ENCODE measurements at regions not wholly inside any gene's neighbourhood (a gene's known extent, or its start where the extent isn't known, plus 50 kb on each side); places are given as distances from the start of the nearest gene placed in this dataset.
A peak's percentile ranks its signal among the peaks of the same experiment; 100 is the strongest.
"Not testable (repeated sequence)": the region's sequence is repeated elsewhere in the genome, so short reads cannot be mapped to it uniquely, and the experiment has no call there.

DNA sequence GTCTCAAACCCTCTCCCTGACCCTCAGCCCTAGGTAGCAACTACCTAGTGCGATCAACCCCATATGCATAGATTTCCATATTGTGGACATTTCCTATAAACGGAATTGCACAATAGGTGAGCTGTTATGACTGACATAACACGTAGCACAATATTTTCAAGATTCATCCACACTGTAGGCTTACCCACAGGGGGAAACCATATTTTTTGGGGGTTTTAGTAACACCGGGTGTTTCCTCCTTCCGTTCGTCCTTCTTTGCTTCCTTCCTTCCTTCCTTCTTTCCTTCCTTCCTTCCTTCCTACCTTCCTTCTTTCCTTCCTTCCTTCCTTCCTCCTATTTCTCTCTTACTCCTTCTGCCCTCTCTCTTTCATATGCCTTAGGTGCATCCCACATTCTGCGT lies 524.2 kb downstream of the CWH43 start:
- DNase-seq (ENCODE audit: low read depth in 1 of 2, low spot score in 1 of 2), result not testable (repeated sequence)

DNA sequence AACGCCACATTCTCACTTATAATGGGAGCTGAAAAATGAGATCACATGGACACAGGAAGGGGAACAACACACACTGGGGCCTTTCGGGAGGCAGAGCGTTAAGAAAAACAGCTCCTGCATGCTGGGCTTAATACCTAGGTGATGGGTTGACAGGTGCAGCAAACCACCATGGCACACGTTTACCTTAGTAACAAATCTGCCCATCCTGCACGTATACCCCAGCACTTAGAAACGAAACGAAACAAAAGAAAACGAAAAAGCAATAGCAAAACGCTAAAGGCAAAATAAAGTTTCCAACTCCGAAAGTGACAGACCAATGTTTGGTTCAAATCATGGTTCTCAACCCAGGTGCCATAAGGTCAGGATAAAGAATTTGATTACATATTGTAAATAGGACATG lies 525.3 kb downstream of the CWH43 start:
- DNase-seq (ENCODE audit: low read depth in 1 of 2, low spot score in 1 of 2), result not testable (repeated sequence)

DNA sequence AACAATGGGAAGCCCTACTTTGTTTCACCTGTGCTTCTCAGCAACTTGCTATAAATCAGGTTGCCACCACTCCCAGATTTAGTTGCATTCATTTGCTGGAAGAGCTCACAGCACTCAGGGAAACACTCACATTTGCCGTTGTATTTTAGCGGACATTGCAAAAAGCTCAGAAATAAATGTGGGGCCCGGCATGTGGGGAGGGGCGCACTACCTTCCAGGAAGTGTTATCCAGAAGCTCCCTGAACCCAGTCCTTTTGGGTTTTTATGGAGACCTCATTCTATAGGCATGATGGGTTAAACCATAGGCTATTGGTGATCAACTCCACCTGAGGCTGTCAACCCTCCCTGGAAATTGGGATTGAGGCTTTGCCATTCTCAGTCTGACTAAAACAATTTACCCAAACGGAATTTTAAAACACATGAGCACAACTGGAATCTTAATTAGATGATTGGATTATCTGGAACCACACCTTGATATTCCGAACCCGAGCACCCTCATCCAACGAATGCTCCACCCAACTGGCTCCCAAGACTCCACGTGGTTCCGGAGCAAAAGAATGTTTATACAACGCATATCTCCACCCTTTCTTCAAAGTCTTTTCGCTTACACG lies 525.9 kb downstream of the CWH43 start:
- DNase-seq (ENCODE audit: low read depth in 1 of 2, low spot score in 1 of 2), result peak in 1 of 2 donors; percentile 13

DNA sequence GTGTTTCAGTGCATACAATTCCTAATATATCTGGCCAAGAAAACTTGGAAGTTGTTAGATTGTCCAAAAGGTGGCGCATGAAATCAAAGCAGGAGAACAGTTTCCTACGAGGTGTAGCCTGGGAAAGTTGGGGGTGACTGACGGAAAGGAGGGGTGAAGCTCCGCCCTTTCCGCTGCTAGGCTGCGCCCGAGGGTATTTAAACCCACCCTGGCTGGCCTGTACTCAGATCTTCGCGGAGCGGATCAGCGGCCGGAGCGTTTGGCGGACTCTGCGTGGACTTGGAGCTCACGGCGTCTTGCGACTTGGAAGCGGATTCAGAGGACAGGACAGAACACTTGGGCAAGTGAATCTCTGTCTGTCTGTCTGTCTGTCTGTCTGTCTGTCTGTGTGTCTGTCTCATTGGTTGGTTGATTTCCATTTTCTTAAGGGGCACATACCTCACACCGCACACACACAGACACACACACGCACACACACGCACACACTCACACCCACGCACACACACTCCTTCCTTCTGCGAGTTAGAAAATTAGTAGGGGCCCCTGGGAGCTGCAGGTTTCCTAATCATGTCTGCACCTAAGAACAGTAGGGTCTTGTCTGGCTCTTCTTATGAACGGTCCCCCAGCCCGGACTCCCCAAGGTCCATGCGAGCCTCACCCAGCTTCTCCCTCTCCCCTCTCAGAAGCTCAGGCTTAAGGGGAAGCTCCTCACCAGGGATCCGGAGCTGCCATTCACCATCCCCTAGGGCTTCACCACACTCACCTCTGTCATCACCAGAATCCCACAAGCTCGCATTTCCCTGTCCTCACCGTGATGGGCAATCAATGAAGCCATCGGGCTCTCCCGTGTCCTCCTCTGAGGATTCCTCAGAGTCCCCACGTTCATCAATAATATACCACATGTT lies 526.8 kb downstream of the CWH43 start:
- DNase-seq (ENCODE audit: low read depth in 1 of 2, low spot score in 1 of 2), result peak in 1 of 2 donors; percentile 27

DNA sequence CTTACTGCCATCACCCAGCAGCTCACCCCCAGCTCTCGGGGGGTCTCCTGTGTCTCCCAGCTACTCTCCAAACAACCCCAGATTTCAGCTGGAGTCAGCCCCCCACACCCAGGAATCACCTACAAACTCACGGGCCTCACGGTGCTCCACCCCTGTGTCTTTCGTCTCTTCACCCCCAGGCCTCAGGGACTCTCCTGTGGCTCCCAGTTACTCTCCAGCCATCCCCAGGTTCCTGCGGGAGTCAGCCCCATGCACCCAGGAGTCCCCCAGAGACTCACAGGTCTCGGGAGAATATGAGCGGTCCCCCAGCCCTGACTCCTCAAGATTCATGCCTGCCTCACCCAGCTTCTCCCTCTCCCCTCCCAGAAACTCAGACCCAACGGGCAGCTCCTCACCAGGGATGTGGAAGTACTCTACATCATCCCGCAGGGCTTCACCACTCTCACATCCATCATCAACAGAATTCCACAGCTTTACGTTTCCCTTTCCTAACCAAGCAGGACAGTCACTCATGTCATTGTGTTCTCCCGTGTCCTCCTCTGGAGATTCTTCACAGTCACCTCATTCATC lies 527.6 kb downstream of the CWH43 start:
- DNase-seq (ENCODE audit: low read depth in 1 of 2, low spot score in 1 of 2), result not testable (repeated sequence)

DNA sequence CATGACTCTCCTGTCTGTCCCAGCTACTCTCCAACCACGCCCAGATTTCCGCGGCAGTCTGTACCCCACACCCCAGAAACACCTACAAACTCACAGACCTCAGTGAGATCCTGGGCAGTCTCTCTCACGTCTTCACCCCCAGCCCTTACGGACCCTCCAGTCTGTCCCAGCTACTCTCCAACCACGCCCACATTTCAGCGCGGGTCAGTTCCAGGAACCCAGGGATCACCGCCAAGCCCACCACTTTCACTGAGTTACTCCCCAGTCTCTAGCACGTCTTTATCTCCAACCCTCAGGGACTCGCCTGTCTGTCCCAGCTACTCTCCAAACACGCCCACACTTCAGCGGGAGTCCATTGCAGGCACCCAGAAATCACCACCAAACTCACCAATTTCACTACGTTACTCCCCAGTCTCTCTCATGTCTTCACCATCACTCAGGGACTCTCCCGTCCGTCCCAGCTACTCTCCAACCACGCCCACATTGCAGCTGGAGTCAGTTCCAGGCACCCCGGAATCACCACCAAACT lies 528.2 kb downstream of the CWH43 start:
- peak in 1 of 2 donors; percentile 22 for DNase-seq (ENCODE audit: low read depth in 1 of 2, low spot score in 1 of 2)

DNA sequence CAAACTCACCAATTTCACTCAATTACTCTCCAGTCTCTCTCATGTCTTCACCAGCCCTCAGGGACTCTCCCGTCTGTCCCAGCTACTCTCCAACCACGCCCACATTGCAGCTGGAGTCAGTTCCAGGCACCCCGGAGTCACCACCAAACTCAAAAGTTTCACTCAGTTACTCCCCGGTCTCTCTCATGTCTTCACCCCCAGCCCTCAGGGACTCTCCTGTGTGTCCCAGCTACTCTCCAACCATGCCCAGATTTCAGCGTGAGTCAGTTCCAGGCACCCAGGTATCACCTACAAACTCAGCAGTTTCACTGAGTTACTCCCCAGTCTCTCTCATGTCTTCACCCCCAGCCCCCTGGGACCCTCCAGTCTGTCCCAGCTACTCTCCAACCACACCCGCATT lies 528.8 kb downstream of the CWH43 start:
- peak in 1 of 2 donors; percentile 4 for DNase-seq (ENCODE audit: low read depth in 1 of 2, low spot score in 1 of 2)

DNA sequence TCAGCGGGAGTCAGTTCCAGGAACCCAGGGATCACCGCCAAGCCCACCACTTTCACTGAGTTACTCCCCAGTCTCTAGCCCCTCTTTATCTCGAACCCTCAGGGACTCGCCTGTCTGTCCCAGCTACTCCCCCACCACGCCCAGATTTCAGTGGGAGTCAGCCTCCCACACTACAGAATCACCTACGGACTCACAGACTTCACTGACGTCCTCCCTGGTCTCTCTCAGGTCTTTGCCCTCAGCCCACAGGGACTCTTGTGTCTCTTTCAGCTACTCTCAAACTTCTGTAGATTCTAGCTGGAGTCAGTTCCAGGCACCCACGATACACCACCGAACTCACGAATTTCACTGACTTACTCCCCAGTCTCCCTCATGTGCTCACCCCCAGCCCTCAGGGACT lies 529.2 kb downstream of the CWH43 start:
- not testable (repeated sequence) for DNase-seq (ENCODE audit: low read depth in 1 of 2, low spot score in 1 of 2)

DNA sequence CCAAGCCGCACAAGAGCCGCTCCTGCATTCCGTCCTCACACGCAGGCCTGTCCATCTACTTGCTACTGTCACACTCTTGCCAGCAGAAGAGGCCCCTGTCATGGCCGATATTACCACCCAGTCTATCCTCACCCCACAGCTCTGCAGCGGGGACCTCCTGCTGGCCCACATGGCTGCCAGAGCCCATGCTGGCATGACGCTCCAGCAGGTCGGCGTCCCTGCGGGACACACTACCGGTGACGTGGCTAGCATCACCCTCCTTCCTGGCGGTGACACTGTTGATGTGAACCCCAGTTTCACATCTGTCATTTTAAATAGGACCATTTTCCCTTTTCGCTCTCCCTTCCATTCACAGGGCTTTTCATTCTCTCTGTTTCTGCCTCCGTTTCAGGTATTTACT lies 530.0 kb downstream of the CWH43 start:
- DNase-seq (ENCODE audit: low read depth in 1 of 2, low spot score in 1 of 2), result not testable (repeated sequence)

DNA sequence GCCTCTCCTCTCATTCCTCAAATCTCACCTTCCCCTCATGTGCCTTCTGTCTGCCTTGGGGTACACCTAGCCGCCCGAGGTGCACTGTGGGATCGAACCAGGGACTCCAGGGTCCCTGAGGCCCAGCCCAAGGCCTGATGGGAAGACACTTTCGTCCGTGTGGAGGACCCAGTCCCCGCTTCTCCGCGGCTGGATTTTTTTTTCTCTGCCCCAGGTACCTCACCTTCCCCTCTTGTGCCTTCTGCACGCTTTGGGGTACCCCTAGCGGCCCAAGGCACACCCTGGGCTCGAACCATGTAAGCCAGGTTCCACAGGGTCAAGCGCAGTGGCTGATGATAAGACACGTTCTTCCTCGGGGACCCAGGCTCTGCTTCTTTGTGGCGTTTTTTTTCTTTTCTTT lies 530.7 kb downstream of the CWH43 start:
- no peak for DNase-seq (ENCODE audit: low read depth in 1 of 2, low spot score in 1 of 2)

DNA sequence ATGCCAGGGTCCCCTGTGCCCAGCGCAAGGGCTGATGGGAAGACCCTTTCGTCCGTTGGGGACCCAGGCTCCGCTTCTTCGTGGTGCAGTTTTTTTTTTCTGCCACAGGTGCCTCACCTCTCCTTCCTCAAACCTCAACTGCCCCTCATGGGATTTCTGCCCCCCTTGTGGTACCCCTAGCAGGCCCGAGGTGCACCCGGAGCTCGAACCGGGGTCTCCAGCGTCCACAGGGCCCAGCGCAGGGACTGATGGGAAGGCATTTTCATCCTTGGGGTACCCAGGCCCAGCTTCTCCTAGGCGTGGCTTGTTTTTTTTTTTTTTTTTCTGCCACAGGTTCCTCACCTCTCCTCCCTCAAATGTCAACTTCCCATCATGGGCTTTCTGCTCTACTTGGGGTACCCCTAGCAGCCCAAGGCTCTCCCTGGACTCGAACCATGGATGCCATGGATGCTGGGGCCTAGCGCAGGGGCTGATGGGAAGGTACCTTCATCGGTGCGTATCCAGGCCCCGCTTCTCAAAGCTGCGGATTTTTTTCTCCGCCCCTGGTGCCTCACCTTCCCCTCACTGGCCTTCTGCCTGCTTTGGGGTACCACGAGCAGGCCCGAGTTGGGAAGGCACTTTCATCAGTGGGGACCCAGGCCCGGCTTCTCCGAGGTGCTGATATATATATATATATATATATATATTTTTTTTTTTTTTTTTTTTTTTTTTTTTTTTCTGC lies 531.6 kb downstream of the CWH43 start:
- not testable (repeated sequence) for DNase-seq (ENCODE audit: low read depth in 1 of 2, low spot score in 1 of 2)

DNA sequence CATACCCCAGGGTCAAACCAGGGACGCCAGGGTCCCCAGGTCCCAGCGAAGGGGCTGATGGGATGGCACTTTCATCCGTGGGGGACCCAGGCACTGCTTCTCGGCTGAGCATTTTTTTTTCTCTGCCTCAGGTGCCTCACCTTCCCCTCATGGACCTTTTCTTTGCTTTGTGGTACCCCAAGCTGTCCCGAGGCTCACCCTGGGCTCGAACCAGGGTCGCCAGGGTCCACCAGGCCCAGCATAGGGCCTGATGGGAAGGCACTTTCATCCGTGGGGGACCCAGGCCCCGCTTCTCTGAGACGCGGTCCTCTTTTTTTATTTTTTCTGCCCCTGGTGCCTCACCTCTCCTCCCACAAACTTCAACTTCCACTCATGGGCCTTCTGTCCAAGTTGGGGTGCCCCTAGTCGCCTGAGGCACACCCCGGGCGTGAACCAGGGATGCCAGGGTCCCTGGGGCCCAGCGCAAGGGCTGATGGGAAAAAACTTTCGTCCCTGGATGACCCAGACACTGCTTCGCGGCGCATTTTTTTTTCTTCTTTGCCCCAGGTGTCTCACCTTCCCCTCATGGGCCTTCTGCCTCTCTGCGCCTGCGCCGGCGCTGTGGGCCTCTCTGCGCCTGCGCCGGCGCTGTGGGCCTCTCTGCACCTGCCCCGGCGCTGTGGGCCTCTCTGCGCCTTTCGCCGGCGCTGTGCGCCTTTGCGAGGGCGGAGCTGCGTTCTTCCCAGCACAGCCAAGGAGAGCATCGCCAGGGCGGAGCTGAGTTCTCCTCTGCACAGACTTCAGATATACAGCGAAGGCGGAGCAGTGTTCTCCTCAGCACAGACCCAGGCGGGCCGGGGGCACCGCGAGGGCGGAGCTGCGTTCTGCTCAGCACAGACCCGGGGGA lies 533.3 kb downstream of the CWH43 start:
- not testable (repeated sequence) for DNase-seq (ENCODE audit: low read depth in 1 of 2, low spot score in 1 of 2)

DNA sequence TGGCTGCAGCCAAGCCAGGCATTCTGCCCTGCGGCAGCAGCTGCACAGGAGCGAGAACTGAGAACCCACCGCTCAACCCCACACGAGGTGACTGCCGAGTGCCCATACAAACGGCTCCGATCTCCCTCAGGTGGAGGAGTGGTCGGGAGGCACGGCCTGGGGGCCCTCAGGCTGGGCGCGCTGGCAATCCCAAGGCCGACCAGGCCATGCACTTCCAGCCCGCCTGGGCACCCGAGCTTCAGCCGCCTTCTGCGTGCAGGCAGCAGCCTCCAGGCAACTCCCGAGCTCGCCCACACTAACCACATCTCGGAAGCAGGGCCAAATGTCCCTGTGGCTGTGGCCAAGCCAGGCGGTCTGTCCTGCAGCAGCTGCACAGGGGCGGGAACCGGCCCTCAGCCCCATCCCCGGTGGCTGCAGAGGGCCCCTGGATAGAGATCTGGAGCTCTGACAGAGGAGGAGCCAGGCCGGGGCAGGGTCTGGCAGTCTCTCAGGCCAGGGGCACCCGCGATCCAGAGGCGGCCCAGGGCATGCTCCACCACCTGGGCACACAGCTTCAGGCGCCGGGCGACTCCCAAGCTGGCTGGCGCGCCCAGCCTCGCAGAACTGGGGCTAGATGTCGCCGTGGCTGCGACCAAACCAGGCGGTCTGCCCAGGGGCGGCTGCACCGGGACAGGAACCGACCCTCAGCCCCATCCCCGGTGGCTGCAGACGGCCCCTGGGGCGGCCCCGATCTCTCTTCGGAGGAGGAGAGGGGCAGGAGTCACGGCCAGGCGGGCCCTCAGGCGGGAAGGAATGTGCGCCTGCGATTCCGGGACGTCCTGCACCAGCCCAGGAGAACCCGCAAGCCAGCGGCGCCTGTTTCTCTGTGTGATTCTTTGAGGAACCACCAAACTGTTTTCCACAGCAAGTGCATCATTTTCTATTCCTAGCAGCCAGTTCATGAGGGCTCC lies 538.0 kb downstream of the CWH43 start:
- not testable (repeated sequence) for DNase-seq (ENCODE audit: low read depth in 1 of 2, low spot score in 1 of 2)

DNA sequence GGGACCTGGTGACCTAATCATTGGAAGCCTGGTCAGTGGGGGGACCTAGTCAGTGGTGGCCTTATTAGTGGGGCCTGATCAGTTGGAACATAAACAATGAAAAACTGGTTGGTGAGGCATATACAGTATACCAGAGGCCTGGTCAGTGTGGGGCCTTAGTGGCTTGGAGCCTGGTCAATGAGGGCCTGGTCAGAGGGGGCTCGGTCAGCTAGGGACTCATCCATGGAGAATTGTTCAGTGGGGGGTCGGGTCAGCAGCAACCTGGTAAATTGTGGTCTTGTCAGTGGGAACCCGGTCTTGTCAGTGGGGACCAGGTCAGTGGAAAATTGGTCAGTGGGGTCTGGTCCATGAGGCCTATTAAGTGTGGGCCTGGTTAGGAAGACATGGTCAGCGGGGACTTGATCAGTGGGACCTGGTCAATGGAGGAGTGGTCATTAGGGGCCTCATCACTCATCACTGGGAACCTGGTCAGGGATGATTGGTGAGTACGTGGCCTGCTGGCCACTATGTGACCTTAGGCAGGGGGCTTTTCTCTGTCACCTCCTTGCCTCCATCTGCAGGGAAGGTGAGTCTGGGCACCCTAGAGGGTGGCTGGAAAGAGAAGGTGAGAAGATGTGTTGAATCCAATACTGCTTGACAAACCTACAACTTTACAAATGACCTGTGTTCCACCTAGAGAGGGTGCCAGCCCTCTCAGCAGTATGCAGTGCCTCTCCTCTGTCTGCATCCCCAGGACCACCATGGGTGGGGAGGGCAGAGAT lies 573.0 kb downstream of the CWH43 start:
- DNase-seq (ENCODE audit: low read depth in 1 of 2, low spot score in 1 of 2), result not testable (repeated sequence)

DNA sequence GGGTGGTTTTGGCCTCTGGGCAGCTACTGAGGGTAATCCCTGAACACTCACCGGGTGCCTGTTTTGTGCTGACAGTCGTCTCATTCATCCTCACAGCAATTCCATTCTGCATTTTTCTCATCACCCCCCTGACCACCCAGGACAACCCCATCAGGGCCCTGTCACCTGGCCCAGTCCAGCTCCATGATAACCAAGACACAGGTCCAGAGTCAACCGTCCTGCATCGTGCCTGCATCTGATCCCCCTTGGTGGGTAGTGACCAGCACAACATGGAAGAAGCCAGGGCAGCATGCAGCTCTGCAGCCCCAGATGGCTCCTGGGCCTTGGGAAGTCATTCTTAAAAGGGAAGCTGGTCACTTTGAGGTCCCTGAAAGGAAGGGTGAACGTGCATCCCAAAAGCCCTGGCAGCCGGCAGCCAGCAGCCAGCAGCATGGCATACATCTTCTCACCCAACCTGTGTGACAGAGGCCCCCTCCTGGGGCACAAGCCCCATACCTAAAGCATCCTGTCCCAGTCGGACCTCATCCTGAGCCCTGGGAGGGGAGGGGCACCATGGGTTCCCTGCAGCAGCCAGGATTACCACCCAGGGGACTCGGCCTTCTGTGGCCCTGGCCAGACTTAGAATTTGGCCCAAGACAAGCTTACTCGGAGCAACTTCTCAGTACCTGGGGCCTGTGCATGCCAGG lies 574.2 kb downstream of the CWH43 start:
- not testable (repeated sequence) for DNase-seq (ENCODE audit: low read depth in 1 of 2, low spot score in 1 of 2)

DNA sequence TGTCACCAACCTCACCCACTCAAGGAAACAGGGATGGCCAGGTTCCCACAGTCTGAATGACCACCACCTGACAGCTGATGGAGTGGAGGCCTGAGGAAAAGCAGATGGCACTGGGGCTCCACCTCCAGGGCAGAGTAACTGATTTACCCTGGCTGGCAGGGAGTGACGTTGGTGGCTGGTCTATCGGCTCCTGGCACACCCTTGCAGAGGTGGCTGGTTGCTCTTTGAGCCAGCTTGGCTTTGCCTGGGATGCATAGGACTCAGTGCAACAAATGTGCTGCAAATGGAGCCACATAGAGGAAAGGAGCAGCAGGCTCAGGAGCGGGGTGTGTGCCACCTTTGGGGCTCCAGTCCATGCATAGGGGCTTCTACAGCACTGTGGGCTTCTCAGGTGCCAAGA lies 574.8 kb downstream of the CWH43 start:
- DNase-seq (ENCODE audit: low read depth in 1 of 2, low spot score in 1 of 2), result not testable (repeated sequence)

DNA sequence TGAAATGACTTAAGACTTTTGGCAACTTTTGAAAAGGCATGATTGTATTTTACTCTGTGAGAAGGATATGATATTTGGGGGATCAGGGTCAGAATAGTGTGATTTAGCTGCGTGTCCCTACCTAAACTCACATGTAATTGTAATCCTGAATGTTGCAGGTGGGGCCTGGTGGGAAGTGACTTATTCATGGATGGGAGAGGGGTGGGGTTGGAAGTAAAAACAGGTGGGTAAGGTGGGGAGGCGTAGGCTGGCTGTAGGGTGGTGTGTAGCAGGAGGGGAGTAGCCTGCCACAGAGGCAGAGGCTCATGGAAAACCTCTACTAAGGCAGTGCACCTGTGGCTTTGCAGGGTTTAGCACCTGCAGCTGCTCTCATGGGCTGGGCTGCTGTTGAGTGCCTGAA lies 584.2 kb downstream of the CWH43 start:
- DNase-seq (ENCODE audit: low read depth in 1 of 2, low spot score in 1 of 2), result not testable (repeated sequence)

All from stimulated activated CD4-positive, alpha-beta T cell treated with anti-CD3 and anti-CD28 coated beads, Interleukin-15, amount 100 ng/mL, for 1 hour (primary cell).